NOMO-1 treated with dmso at 0.1 percent for 144 hours (cell line): ENCODE measurements at regions not wholly inside any gene's neighbourhood (a gene's known extent, or its start where the extent isn't known, plus 50 kb on each side); places are given as distances from the start of the nearest gene placed in this dataset.

Experiments
- DNase-seq: peaks from one replicate; lab custom pipeline; 2025; ENCODE audit not compliant: unreplicated experiment; lab: John Stamatoyannopoulos, UW

DNA sequence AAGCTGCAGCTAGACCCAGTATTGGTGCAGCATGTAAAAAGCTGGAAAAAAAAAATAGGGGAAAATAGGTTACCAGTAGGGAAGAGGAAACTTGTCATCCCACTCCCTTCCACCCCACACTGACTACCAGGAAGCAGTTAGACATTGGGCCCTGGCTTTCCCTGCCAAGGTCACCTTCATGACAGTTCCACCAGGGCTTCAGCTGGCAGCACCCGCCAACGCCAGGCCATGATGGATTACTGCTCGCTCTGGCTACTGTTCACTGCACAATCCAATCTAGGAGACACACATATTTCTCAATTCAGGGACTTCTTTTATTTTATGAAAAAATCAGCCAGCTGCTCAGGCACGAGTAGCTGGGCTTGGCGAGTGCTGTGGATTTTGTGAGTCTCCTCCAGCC, 127.7 kb downstream of the DMRTA2 start:
- DNase-seq = no peak

DNA sequence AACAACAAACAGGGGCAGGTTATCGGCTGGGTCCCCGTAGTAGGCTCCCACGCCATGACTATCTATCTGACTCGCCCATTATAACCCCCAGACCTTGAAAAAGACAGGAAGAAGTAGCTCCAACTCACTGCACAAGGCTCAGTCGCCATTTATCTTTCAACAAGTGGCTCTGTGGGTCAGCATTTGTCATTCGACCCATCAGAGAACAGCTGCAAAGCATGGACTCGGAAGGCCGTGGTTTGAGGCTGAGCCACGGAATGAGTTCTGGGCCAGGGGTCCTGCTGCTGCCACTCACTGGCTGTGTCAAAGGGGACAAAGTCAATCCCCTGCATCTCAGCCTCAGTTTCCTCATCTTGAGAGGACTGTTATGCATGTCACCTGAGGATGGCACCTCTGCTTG, 131.0 kb downstream of the DMRTA2 start:
- no peak for DNase-seq

DNA sequence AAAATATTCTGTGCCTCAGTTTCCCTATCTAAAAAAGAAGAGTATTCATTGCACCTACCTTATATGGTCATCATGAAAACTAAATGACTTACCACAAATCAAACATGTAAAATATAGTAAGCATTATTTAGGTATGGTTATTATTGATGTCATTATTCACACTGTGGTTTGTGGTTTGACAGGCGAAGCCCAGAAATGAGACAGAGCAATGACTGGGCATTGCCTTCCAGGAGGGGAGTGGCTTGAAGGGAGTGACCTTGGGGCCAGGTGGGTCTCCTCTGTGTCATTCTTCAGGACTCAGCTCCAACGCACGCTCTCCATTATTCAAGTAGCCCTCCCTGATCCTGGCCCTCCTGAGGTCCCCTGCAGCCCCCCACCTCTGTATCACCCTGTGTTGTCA, 133.7 kb downstream of the DMRTA2 start:
- DNase-seq = no peak

DNA sequence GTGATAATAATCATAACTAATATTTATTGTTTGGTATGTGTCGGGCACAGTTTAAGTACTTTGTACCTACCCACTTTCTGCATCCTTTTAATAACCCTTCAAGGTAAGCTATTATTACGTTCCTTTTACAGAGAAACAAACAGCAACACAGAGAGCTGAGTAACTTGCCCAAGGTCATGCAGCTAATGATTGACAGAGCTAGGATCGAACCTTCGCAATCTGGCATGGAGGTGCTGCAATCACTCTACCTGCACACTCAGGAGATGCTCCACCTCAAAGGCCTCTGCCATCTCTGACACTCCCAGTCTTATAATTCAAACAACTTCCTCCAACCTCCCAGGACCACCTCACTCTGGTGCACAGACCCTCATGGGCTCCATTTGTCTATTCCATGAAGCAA, 137.2 kb downstream of the DMRTA2 start:
- no peak for DNase-seq

DNA sequence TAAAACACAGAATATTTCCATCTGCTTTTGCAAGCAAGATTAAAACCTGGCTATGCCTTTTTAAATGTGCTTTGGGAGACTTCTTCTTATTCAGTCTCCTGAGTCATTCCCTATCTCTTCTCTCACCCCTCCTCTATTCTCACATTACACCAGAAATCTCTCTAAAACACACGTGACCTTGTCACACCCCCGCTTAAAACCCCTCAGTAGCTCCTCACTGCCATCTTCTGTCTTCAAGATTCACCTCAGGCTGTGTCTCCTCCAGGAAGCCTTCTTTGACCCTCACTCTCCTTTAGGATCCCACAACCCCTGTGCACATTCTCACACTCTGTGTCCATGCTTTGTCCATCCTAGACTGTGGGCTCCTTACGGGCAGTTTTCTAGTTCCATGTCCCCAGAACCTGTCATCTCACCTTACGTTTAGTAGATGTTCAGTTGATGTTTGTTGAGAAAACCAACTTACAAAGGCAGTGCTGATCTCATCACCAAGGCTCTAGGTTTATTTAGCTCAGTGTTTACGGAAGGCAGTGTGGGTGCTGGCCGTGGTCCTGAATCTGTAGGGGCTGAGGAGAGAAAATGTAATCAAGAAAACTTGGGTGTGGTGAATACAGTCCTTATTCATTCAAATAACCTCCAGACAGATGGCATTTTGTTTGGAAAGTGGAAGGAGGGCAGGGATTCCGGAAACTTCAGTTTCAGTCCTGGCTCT, 143.5 kb downstream of the DMRTA2 start:
- DNase-seq = no peak

DNA sequence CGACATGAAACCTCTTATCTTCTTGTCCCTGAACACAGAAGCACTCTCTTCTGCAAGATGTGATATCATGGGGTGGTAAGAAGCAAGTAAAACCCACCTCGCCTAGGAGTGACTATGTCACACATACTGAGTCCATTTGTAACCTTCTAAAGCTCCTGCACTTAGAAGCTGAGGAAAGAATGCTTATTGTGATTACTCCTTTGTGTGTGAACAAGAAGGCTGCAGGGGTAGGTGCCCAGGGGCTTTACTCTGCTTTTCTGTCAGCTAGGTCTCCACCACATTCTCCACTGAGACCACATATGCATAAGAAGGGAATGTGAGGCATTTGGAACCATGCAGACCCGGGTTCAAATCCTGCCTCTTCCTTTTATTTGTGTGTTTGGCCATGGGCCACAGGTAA, 144.3 kb downstream of the DMRTA2 start:
- no peak for DNase-seq

DNA sequence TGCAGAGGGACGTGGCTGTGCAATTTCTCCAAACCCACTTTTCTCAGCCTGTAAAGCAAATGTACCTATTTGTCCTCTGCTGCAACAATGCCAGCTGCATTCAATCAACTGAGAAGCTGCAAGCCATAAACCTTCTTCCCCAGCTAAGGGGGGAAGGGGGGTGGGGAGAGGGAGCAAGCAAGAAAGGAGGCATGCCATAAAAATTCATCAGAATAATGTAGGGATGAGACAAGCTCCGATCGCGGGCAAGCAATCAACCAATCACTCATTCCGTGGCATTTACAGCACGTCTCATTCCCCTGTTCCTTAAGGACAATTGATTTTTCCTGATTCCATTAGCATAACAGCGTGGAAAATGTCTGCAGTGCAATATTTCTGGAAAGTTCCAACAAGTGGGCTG, 144.8 kb downstream of the DMRTA2 start:
- no peak for DNase-seq

DNA sequence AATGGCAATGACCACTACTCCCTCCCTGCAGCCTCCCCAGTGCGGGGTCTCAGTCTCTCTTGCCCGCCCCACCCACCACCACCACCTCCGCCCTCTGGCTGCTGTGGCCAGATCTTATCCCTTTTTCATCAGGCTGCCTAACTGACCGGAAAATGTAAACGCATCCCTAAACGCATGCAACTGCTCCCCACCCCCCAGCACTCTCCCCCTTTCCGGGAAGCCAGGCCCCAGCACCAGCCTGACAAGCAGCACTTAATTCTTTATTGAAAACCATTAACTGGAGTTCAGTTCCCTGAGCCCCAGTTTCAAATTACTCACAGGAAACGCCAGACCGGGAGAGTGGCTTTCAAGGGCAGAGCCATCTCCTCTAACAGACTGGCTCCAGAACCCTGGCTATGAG, 147.7 kb downstream of the DMRTA2 start:
- DNase-seq = no peak

DNA sequence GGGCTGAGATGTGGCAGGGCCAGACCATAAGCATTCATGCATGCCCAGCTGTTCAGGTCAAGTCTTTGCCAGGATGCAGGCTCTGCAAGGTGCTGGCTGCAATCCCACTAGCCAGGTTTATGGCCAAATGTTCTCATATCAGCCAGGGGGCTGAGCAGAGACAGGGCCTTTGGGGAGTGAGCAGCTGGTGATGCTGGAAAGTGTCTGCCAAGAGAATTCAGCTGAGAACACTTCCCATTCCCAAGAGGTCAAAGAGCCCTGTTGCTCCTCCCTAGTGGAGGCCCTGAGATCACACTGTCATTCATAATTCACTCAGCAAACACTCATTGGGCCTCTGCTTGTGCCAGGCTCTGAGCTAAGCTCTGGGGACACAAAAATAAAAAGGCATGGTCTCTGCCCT, 150.3 kb downstream of the DMRTA2 start:
- DNase-seq = no peak

DNA sequence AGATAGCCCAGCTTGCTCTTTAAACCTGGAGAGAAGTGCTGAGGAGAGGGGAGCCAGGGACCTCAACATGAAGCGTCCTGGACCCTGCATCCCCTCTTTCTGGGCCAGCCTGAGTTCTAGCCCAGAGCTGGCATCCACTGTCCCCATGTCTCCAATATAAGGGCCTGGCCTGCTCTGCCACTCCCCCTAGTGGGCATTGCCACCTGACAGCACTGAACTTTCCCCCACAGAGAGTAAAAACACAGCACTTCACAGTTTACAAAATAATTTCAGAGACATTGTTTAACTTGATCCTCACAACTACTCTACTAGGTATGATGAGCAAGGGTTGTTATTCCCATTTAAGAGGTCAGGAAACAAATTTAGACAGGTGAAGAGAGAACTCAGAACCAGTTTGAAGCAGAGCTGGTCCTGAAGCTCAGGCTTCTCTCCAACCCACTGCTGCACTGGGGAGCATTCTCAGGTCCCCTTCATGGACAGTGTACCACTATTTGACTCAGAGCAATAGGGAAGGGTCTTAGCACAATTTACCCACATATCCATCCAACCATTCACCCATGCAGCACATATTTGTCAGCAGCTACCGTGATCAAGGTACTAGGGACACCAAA, 151.2 kb downstream of the DMRTA2 start:
- no peak for DNase-seq

DNA sequence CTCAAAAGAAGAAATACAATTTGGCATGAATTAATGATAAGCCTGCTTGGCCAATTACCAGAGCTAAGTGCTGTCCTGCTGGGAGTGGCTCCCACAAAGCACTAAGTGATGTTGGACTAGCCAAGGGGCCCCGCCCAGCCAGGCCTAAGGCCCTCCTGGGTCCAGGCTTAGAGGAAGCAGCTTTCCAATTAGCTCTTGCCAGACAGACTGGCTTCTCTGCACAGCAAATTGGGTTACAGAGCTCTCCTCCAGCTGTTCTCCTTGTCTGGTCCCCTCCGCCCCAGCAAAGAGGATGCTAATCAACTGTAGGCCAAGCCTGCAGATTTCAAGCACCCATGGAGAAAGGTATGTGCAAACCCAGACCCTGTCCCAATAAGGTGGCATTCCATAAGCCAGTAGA, 151.9 kb downstream of the DMRTA2 start:
- DNase-seq = no peak

DNA sequence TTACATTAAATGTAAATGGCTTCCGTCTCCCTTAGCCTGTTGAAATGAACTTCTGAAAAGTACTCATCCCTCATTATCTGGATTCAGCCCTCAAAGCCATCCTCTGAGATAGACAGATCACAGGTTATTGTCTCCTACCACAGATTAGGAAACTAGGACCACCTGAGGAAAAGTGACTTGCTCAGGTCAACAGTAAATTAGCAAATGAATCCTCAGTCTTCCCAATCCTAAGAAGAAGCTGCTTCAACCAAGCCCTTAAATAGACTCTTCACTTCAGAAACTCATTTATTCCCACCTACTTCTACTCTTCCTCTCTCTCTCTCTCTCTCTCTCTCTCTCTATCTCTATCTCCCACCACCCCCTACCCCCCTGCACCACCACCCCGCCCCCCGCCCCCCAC, 152.3 kb downstream of the DMRTA2 start:
- DNase-seq = no peak

DNA sequence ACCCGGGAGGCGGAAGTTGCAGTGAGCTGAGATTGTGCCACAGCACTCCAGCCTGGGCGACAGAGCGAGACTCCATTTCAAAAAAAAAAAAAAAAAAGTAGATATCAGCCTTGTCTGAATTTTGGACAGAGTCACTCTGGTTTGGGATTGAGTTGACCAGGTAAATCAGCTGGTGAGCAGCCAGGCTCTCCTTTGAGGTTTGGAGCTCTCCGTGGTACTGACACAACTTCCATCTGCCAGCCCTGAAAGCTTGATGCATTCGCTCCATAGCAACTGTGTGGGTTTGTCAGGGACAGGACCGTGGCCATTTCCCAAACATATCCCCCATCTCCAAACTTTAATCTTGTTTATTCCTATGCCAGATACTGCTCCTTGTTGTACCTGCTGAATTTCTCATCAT, 155.2 kb downstream of the DMRTA2 start:
- DNase-seq = no peak

DNA sequence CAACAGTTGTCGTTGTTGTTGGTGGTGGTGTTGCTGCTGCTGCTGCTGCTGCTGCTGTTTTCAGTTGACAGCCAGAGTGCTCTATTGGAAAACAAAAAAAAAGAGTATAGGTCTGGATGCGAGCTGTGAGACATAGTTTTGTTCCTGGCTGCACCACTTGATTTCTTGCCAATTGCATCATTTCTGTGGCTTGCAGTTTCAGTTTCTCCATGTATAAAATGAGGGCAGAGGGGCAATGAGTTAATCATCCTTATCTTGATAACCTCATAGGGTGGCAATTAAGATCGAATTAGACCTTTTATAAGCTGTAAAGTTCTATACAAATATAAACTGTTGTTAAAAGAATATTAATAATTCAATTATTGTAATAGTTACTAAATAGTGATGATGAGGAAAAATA, 156.7 kb downstream of the DMRTA2 start:
- DNase-seq = no peak

DNA sequence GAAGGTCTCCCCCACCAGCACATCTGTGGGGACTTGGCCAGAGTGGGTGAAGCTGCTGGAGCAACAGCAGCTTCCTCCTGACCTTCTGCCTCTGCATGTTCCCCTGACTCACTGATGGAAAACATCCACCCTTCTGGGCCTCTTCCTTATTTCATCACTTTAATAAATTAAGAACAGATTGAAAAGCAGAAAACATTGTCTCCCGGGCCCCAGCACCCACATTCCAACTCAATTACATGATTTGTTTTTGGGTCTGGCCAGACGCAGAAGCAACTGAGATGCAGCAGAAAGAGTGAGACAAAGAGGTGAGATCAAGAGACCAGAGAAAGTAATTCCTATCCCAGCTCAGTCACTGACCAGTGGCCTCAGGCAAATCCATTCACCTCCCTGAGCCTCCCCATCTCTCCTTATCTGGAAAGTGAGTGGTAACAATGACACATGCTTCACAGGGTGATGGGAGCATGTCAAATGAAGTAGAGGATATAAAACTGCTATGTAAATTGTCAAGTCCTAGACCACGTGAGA, 157.1 kb downstream of the ELAVL4 start:
- DNase-seq = no peak

DNA sequence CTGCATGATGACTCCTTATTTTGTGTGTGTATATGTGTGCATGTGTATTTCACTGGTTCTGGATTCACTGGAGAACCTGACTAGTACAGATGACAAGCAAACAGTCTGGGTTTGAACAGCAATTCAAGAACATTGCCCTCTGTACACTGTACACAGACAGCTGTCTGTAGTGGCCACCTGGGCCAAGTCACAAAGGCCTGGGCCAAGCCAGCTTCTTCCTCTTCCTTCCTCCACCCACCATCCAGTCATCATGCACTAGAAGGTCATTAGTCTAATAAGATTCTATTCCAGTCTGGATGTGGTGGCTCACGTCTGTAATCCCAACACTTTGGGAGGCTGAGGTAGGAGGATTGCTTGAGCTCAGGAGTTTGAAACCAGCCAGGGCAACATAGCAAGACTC, 155.9 kb downstream of the ELAVL4 start:
- no peak for DNase-seq

DNA sequence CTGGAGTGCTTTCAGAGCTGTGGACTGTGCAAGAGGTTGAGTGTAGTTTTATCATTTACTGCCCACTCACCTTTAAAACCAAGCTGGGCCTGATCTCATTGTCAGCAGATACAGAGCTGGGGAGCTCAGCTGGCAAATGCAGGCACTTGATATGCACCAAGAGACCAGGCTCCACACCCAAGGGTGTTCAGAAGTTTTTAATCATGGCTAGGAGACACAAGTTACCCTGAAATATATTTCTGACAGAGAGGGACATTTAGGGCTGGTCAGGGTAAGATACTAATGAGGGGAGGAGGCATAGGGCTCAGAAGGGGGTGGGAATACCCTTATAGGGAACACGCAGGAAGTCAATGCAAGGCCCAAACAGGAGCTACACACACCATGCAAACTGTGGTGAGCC, 153.7 kb downstream of the ELAVL4 start:
- DNase-seq = no peak

DNA sequence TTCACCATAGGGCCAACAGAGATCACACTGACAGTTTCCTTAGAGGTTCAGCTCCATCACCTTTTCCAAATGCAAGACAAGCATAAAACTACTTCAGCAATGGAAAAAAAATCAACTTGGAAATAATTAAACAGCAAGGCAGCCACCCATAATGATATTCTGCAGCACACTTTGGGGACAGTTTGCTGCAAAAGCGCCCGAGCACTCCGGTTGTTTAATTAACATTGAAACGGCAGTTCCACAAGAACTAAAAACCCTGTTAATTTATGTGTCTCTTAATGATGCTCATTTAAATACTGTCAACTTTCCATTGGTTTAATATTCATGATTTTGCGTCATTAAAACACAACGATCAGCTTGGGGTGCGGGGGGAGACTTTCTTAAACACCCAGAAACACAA, 153.2 kb downstream of the ELAVL4 start:
- no peak for DNase-seq

DNA sequence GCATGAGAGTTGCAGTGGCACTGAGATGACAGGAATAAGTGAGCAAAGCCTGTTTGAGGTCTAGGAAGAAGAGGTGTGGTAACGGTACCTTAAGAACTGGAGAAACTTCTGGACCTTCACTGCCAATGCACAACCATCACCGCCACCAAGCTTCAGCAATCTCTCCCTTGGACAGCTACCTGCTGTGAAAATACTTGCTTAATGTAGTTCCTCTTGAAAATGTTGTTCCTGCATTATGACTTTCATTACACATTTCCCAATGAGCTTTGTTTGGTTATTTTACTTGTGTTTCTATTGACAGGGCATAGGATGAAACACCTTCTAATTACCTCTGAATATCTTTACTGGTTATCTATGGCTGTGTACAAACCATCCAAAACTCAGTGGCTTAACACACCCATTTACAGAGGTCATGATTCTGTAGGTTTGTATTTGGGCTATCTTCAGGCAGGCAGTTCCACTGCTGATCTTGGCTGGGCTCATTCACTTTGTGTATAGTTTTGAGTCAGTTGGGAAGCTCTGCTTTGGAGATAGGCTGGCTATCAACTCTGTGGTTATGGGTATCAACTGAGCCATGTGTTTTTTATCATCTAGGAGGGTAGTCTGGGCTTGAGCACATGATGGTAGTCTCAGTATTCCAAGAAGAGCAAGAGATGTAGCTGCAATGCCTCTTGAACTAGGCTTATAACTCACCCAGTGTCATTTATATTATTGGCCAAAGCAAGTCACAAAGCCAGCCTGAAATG, 149.4 kb downstream of the ELAVL4 start:
- DNase-seq = no peak

DNA sequence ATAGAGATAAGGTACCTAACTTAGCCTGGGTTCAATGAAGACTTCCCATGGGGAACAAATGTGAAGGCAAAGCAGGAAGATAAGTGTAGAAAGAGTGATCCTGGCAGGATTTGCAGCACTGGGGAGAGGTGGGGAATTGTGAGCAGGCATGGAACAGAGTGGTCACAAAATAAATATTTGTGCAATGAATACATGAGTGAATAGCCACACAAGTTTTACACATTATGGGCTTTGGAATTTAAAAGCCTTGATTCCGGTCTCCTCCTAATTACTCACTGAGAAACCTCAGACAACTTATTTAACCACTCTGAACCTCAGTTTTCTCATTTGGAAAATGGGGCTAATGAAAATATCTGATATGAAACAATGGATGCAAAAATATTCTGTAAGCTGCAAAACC, 148.3 kb downstream of the ELAVL4 start:
- no peak for DNase-seq
